ENCODE measurements at regions not wholly inside any gene's neighbourhood (a gene's known extent, or its start where the extent isn't known, plus 50 kb on each side); places are given as distances from the start of the nearest gene placed in this dataset.

DNA sequence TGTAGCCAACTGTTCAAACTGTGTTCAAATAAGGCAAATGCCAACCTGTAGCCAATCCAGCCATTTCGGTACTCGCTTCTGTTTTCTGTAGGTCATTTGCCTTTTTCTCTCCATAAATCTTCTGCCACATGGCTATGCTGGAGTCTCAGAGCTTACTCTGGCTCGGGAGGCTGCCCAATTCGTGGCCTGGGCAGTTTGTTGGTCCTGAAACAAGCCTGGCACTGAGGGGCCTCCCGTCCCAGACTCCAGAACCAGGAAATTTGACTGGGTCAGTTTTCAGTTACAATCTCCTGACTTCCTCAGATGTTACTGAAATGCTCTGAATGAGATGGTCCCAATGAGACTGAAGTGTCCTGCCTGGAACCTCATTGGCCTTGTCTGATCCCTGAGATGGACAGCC lies 120.8 kb upstream of the NPAS2 start:
- TF ChIP-seq EZH2phosphoT487 (IDR thresholded peaks at IDR 0.05) (no peak), CTCF (IDR thresholded peaks at IDR 0.05) (no peak), EZH2 (IDR thresholded peaks at IDR 0.05) (no peak)
